B cell (primary cell): ENCODE measurements at regions not wholly inside any gene's neighbourhood (a gene's known extent, or its start where the extent isn't known, plus 50 kb on each side); places are given as distances from the start of the nearest gene placed in this dataset.

Source experiments
- ATAC-seq: fragments of 200-7000 bp; cut with Tn5 transposase; one replicate; pipeline ENCODE4 v1.10.0; 2021; ENCODE audit warnings: low read depth, mild to moderate bottlenecking, moderate number of reproducible peaks, moderate library complexity
- CTCF ChIA-PET: fragments of 350-600 bp; sonication (Branson Sonifier 250); formaldehyde crosslinking; loops from one replicate; lab custom pipeline; 2021; ENCODE audit warnings: antibody characterized with exemption, inconsistent platforms; lab: Charles Lee
- POLR2A ChIA-PET: fragments of 350-600 bp; sonication (Branson Sonifier 250); formaldehyde crosslinking; loops from one replicate; lab custom pipeline; 2021; ENCODE audit warnings: antibody characterized with exemption; lab: Charles Lee
- DNase-seq: peaks from one replicate; pipeline ENCODE4 v3.0.0; 2013
- H2AFZ ChIP-seq: 2 replicates; pipeline ENCODE4 v1.6.1; 2012; ENCODE audit warnings: mild to moderate bottlenecking, low read depth, low read length; ENCODE audit not compliant: insufficient read depth, poor library complexity, severe bottlenecking
- H3K27ac ChIP-seq, 2 donors: 1 replicate in 1 of 2; 2 replicates in 1 of 2; pipeline ENCODE4 v1.5.1; 2012 to 2013; ENCODE audit warnings: low read length in 2 of 2, mild to moderate bottlenecking in 2 of 2, moderate library complexity in 1 of 2
- H3K27me3 ChIP-seq, 4 experiments: fragments of 200-600 bp in 1 of 4; sonication (generic) in 1 of 4; replicated peaks in 1 of 4; 1 replicate in 2 of 4; 2 replicates in 2 of 4; pipeline versions ENCODE4 v1.6.1 to v1.7.0; 2013 to 2016; ENCODE audit warnings: low read length in 3 of 4, mild to moderate bottlenecking in 2 of 4, mixed read lengths in 1 of 4, moderate library complexity in 1 of 4; ENCODE audit not compliant: insufficient read depth in 4 of 4, control insufficient read depth in 3 of 4; ENCODE audit errors: control extremely low read depth in 1 of 4
- H3K36me3 ChIP-seq, 2 experiments: replicated peaks in 1 of 2; 1 replicate in 1 of 2; 2 replicates in 1 of 2; pipeline versions ENCODE4 v1.6.1 to v1.7.1; 2013; ENCODE audit warnings: low read length in 1 of 2; ENCODE audit not compliant: insufficient read depth in 2 of 2, control insufficient read depth in 1 of 2; ENCODE audit errors: control extremely low read depth in 1 of 2, extremely low read depth in 1 of 2
- H3K4me1 ChIP-seq, 2 donors: fragments of 200-600 bp in 1 of 2; sonication (generic) in 1 of 2; 1 replicate in 1 of 2; 2 replicates in 1 of 2; pipeline versions ENCODE4 v1.5.1 to v1.6.1; 2013 to 2017; ENCODE audit warnings: low read length in 2 of 2; ENCODE audit not compliant: control insufficient read depth in 2 of 2, insufficient read depth in 2 of 2
- H3K4me2 ChIP-seq: replicated peaks from 2 replicates; pipeline ENCODE3; 2012; ENCODE audit warnings: mild to moderate bottlenecking, low read depth, low read length; ENCODE audit not compliant: poor library complexity, severe bottlenecking
- H3K4me3 ChIP-seq, 5 experiments: fragments of 200-600 bp in 1 of 5; sonication (generic) in 1 of 5; 1 replicate in 3 of 5; 2 replicates in 2 of 5; pipeline versions ENCODE4 v1.5.1 to v1.7.0; 2011 to 2016; ENCODE audit warnings: low read length in 4 of 5, mild to moderate bottlenecking in 4 of 5, low read depth in 2 of 5, control low read depth in 1 of 5, moderate library complexity in 1 of 5; ENCODE audit not compliant: insufficient read depth in 1 of 5; ENCODE audit errors: control extremely low read depth in 1 of 5, extremely low read depth in 1 of 5
- H3K79me2 ChIP-seq: fragments of 200-600 bp; sonication (generic); one replicate; pipeline ENCODE4 v1.6.0; 2016; ENCODE audit warnings: low read length; ENCODE audit not compliant: control insufficient read depth, insufficient read depth
- H3K9ac ChIP-seq: fragments of 200-600 bp; sonication (generic); 2 replicates; pipeline ENCODE4 v1.6.1; 2017; ENCODE audit warnings: mild to moderate bottlenecking, low read length, moderate library complexity
- H3K9me3 ChIP-seq, 3 donors: one replicate each; pipeline versions ENCODE4 v1.6.1 to v1.7.1; 2013; ENCODE audit warnings: low read length in 2 of 3; ENCODE audit not compliant: control insufficient read depth in 2 of 3, insufficient read depth in 1 of 3; ENCODE audit errors: control extremely low read depth in 1 of 3
- H4K20me1 ChIP-seq: 2 replicates; pipeline ENCODE4 v1.6.0; 2012; ENCODE audit warnings: mild to moderate bottlenecking, low read length; ENCODE audit not compliant: insufficient read depth, control insufficient read depth, poor library complexity, severe bottlenecking
- H3K27ac Mint-ChIP-seq: one replicate; pipeline ENCODE4 v1.8.0; 2021; ENCODE audit warnings: mixed read lengths
- H3K27me3 Mint-ChIP-seq: one replicate; pipeline ENCODE4 v1.8.0; 2021; ENCODE audit warnings: mixed read lengths
- H3K4me1 Mint-ChIP-seq: one replicate; pipeline ENCODE4 v1.8.0; 2021; ENCODE audit warnings: mixed read lengths
- H3K4me3 Mint-ChIP-seq: one replicate; pipeline ENCODE4 v1.8.0; 2021; ENCODE audit warnings: mixed read lengths
- H3K9me3 Mint-ChIP-seq: one replicate; pipeline ENCODE4 v1.8.0; 2022; ENCODE audit warnings: mixed read lengths; ENCODE audit not compliant: insufficient read depth
- CTCF ChIP-seq: fragments of 200-600 bp; IDR thresholded peaks from one replicate; pipeline ENCODE4 v1.8.0; 2022; ENCODE audit warnings: antibody characterized with exemption, mild to moderate bottlenecking
- EZH2 ChIP-seq: IDR thresholded peaks from 2 replicates; pipeline ENCODE4 v1.6.1; 2012; ENCODE audit warnings: borderline replicate concordance, low read depth, mild to moderate bottlenecking, moderate library complexity, low read length; ENCODE audit not compliant: insufficient read depth, poor library complexity, severe bottlenecking
- WGBS: methylation state at CpG from one replicate; pipeline ENCODE4 v1.1.5; 2013; ENCODE audit warnings: missing lambda C conversion rate; ENCODE audit not compliant: insufficient coverage; 5-methylcytosine and 5-hydroxymethylcytosine counted together
- intact Hi-C: fragments of 100-400 bp; cut with micrococcal nuclease; formaldehyde crosslinking; loops from one replicate; pipeline ENCODE4 v1.10.0; 2022

GRCh38 chr2:189933911-189934399 is 128.6 kb downstream of the MSTN start:
- Histone ChIP-seq H3K9ac (no peak overlapping the region), H3K27ac (no peak overlapping the region), H3K79me2 (no peaks in the 10 kb centered on the region), H3K9me3 (peaks cover 0 to 10% (median 1%) of the 10 kb centered on the region in 3 donors), H3K4me1 (no peaks in the 10 kb centered on the region), H4K20me1 (no peaks in the 10 kb centered on the region), H3K4me3 (no peak overlapping the region), H3K4me2 (no peak overlapping the region), H3K27me3 (no peaks in the 10 kb centered on the region), H2AFZ (no peak overlapping the region), H3K36me3 (no peaks in the 10 kb centered on the region)
- Mint-ChIP-seq H3K4me1 (no peaks in the 10 kb centered on the region), H3K27me3 (no peaks in the 10 kb centered on the region), H3K27ac (no peak overlapping the region), H3K4me3 (no peak overlapping the region), H3K9me3 (no peaks in the 10 kb centered on the region)
- ATAC-seq (no peak), DNase-seq (no peak)
- intact Hi-C loops: no loop called here
- ChIA-PET POLR2A (no interaction called here), CTCF (no interaction called here)
- no CpG with 5 or more reads among the region's 1 CpG for WGBS
- TF ChIP-seq CTCF (no peak), EZH2 (no peak)

GRCh38 chr2:189933041-189933440 is 129.5 kb downstream of the MSTN start:
- Histone ChIP-seq H3K36me3 (no peaks in the 10 kb centered on the region), H3K4me1 (no peaks in the 10 kb centered on the region), H3K9me3 (peaks cover 0 to 7% (median 1%) of the 10 kb centered on the region in 3 donors), H4K20me1 (no peaks in the 10 kb centered on the region), H3K79me2 (no peaks in the 10 kb centered on the region), H2AFZ (no peak overlapping the region), H3K4me3 (no peak overlapping the region), H3K9ac (no peak overlapping the region), H3K27me3 (no peaks in the 10 kb centered on the region), H3K4me2 (no peak overlapping the region), H3K27ac (no peak overlapping the region)
- intact Hi-C loops: no loop called here
- WGBS: no CpG with 5 or more reads among the region's 1 CpG
- no peaks in the 10 kb centered on the region for H3K4me1 Mint-ChIP-seq
- ChIA-PET CTCF (no interaction called here), POLR2A (no interaction called here)
- no peak for DNase-seq
- no peak overlapping the region for H3K27ac Mint-ChIP-seq
- TF ChIP-seq EZH2: no peak
- no peak for TF ChIP-seq CTCF
- H3K27me3 Mint-ChIP-seq: no peaks in the 10 kb centered on the region
- H3K4me3 Mint-ChIP-seq: no peak overlapping the region
- ATAC-seq: no peak
- no peaks in the 10 kb centered on the region for H3K9me3 Mint-ChIP-seq
